Vagina (tissue), 2 donors: ENCODE measurements at regions not wholly inside any gene's neighbourhood (a gene's known extent, or its start where the extent isn't known, plus 50 kb on each side); places are given as distances from the start of the nearest gene placed in this dataset.

Experiments used
- CTCF ChIP-seq, 3 experiments: fragments of 450-650 bp in 2 of 3; fragments of 200-600 bp in 1 of 3; sonication (generic) in 1 of 3; IDR thresholded peaks; one replicate each; pipeline ENCODE4 v1.5.1; 2017 to 2019; ENCODE audit warnings: antibody characterized with exemption in 3 of 3, mild to moderate bottlenecking in 2 of 3, moderate library complexity in 2 of 3
- POLR2A ChIP-seq, 2 donors: fragments of 450-650 bp; IDR thresholded peaks; one replicate each; pipeline ENCODE4 v1.6.1; 2017; ENCODE audit warnings: antibody characterized with exemption in 2 of 2, mild to moderate bottlenecking in 2 of 2, moderate library complexity in 2 of 2

DNA sequence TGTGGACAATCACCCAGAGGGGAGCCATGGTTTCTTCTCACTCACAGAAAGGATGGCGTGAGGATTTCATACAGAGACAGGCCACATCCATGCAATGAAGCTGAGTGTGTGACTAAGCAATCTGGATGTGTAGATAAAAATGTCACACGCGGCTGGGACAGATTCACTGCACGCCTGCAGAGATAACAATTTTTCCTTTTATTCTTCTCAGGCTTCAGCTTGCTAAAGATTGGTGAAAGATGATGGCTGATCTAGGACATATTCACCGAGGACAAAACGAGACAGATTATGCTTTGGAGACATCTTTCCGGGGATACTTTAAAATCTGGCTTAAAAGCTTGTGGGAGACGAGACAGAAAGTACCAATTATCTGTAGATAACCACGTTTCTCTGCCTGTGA lies 313.9 kb upstream of the TRPC7 start:
- TF ChIP-seq CTCF (IDR thresholded peaks at IDR 0.05), result no peak
- no peak for TF ChIP-seq POLR2A (IDR thresholded peaks at IDR 0.05)
